PC-9 (cell line): ENCODE measurements at regions not wholly inside any gene's neighbourhood (a gene's known extent, or its start where the extent isn't known, plus 50 kb on each side); places are given as distances from the start of the nearest gene placed in this dataset.
"Not testable (repeated sequence)": the region's sequence is repeated elsewhere in the genome, so short reads cannot be mapped to it uniquely, and the experiment has no call there.

ENCODE experiments used
- BruUV-seq: library from RNA; stranded (reverse); fragments of 400-500 nt; replicated peaks from 2 replicates; lab custom pipeline; 2021; lab: Mats Ljungman, UMichigan
- CTCF ChIA-PET: fragments of 300-600 bp; sonication (Branson Sonifier 250); formaldehyde crosslinking; loops from one replicate; lab custom pipeline; 2022; ENCODE audit warnings: antibody characterized with exemption; lab: Charles Lee
- POLR2A ChIA-PET: fragments of 300-600 bp; sonication (Branson Sonifier 250); formaldehyde crosslinking; loops from one replicate; lab custom pipeline; 2022; ENCODE audit warnings: antibody characterized with exemption; ENCODE audit not compliant: unreplicated experiment; lab: Charles Lee
- DNase-seq, 2 experiments: peaks; one replicate each; pipeline versions ENCODE4 v3.0.0 to v3.0.0-alpha.2; 2015 to 2022; ENCODE audit warnings: mixed read lengths in 1 of 2
- H2AFZ ChIP-seq: fragments of 200-600 bp; sonication (generic); 2 replicates; pipeline ENCODE4 v1.8.1; 2017; ENCODE audit warnings: antibody characterized with exemption
- H3F3A ChIP-seq: fragments of 200-600 bp; sonication (generic); 2 replicates; pipeline ENCODE4 v1.8.1; 2017; ENCODE audit warnings: antibody characterized with exemption, mild to moderate bottlenecking, low read depth; ENCODE audit not compliant: insufficient read depth
- H3K27ac ChIP-seq: fragments of 200-600 bp; sonication (generic); 2 replicates; pipeline ENCODE4 v1.6.1; 2016; ENCODE audit warnings: mixed run types
- H3K27me3 ChIP-seq: fragments of 200-600 bp; sonication (generic); 2 replicates; pipeline ENCODE4 v1.6.1; 2016; ENCODE audit warnings: low read depth, mixed run types; ENCODE audit not compliant: insufficient read depth
- H3K36me3 ChIP-seq: fragments of 200-600 bp; sonication (generic); 2 replicates; pipeline ENCODE4 v1.6.1; 2016; ENCODE audit warnings: low read depth, mixed run types
- H3K4me1 ChIP-seq: fragments of 200-600 bp; sonication (generic); replicated peaks from 2 replicates; pipeline ENCODE4 v1.6.1; 2016; ENCODE audit warnings: mixed run types; ENCODE audit not compliant: insufficient read depth
- H3K4me2 ChIP-seq: fragments of 200-600 bp; sonication (generic); 2 replicates; pipeline ENCODE4 v1.6.1; 2017; ENCODE audit warnings: mixed run types
- H3K4me3 ChIP-seq: fragments of 200-600 bp; sonication (generic); 2 replicates; pipeline ENCODE4 v1.6.1; 2016; ENCODE audit warnings: mixed run types
- H3K79me2 ChIP-seq: fragments of 200-600 bp; sonication (generic); 2 replicates; pipeline ENCODE4 v1.6.1; 2017; ENCODE audit warnings: low read depth, mixed run types
- H3K9me2 ChIP-seq: fragments of 200-600 bp; sonication (generic); 2 replicates; pipeline ENCODE4 v1.8.1; 2017; ENCODE audit warnings: mild to moderate bottlenecking; ENCODE audit not compliant: insufficient read depth
- H3K9me3 ChIP-seq: fragments of 200-600 bp; sonication (generic); 2 replicates; pipeline ENCODE4 v1.8.1; 2016; ENCODE audit warnings: low read depth; ENCODE audit not compliant: insufficient read depth
- H4K20me1 ChIP-seq: fragments of 200-600 bp; sonication (generic); 2 replicates; pipeline ENCODE4 v1.8.1; 2017; ENCODE audit not compliant: insufficient read depth
- CTCF ChIP-seq: fragments of 200-600 bp; sonication (generic); conservative IDR thresholded peaks from 2 replicates; pipeline ENCODE4 v1.6.1; 2017; ENCODE audit warnings: mixed run types, antibody characterized with exemption, mild to moderate bottlenecking, moderate library complexity
- EZH2 ChIP-seq: fragments of 200-600 bp; sonication (generic); IDR thresholded peaks from 2 replicates; pipeline ENCODE4 v1.8.0; 2017; ENCODE audit warnings: antibody characterized with exemption, low read depth
- intact Hi-C: fragments of 100-400 bp; cut with micrococcal nuclease; formaldehyde crosslinking; loops from one replicate; pipeline ENCODE4 v1.10.0; 2022; ENCODE audit not compliant: unreplicated experiment

GRCh38 chr7:159296093-159296681 is 151.5 kb upstream of the VIPR2 start:
- no peaks in the 10 kb centered on the region; the same call in 1 of the 2 replicates for H3K9me2 ChIP-seq
- no peaks in the 10 kb centered on the region for H3K4me1 ChIP-seq
- no peaks in the 10 kb centered on the region for H3K27me3 ChIP-seq
- H3K9me3 ChIP-seq: no peaks in the 10 kb centered on the region
- no peak overlapping the region for H3K4me3 ChIP-seq
- no peak overlapping the region for H2AFZ ChIP-seq
- no peaks in the 10 kb centered on the region for H3F3A ChIP-seq
- DNase-seq: no peak
- TF ChIP-seq CTCF (no peak), EZH2 (no peak)
- H3K36me3 ChIP-seq: no peaks in the 10 kb centered on the region
- H4K20me1 ChIP-seq: no peaks in the 10 kb centered on the region
- ChIA-PET POLR2A (no interaction called here), CTCF (no interaction called here)
- no TSS peak for BruUV-seq
- no peak overlapping the region for H3K27ac ChIP-seq
- intact Hi-C loops: no loop called here
- no peaks in the 10 kb centered on the region for H3K79me2 ChIP-seq
- H3K4me2 ChIP-seq: no peak overlapping the region

GRCh38 chr7:159286487-159286886 is 141.8 kb upstream of the VIPR2 start:
- H3K4me3 ChIP-seq, BruUV-seq, CTCF ChIA-PET, H3K4me2 ChIP-seq, DNase-seq, H2AFZ ChIP-seq, H3K4me1 ChIP-seq, H3K79me2 ChIP-seq, intact Hi-C loops, H3K27ac ChIP-seq, H3K36me3 ChIP-seq, H4K20me1 ChIP-seq, H3K27me3 ChIP-seq, H3K9me3 ChIP-seq, H3K9me2 ChIP-seq, H3F3A ChIP-seq, POLR2A ChIA-PET: not testable (repeated sequence)

GRCh38 chr7:159281573-159281972 is 136.9 kb upstream of the VIPR2 start:
- H3K79me2 ChIP-seq: no peaks in the 10 kb centered on the region
- no TSS peak for BruUV-seq
- no peaks in the 10 kb centered on the region for H4K20me1 ChIP-seq
- H3K9me2 ChIP-seq: no peaks in the 10 kb centered on the region
- H3K27me3 ChIP-seq: no peaks in the 10 kb centered on the region
- TF ChIP-seq EZH2 (no peak), CTCF (no peak)
- H3K4me3 ChIP-seq: no peak overlapping the region
- H3K4me2 ChIP-seq: no peak overlapping the region
- no peak overlapping the region for H3K27ac ChIP-seq
- intact Hi-C loops: no loop called here
- ChIA-PET CTCF (no interaction called here), POLR2A (no interaction called here)
- H3K4me1 ChIP-seq: no peaks in the 10 kb centered on the region
- no peak overlapping the region for H2AFZ ChIP-seq
- no peaks in the 10 kb centered on the region for H3K36me3 ChIP-seq
- H3F3A ChIP-seq: no peaks in the 10 kb centered on the region
- H3K9me3 ChIP-seq: no peaks in the 10 kb centered on the region
- DNase-seq: no peak

- ChIA-PET CTCF (no interaction called here), POLR2A (no interaction called here)
- Histone ChIP-seq H4K20me1 (no peaks in the 10 kb centered on the region), H3K4me1 (no peaks in the 10 kb centered on the region), H3K27me3 (no peaks in the 10 kb centered on the region), H3K27ac (no peak overlapping the region), H3K36me3 (no peaks in the 10 kb centered on the region), H3K4me3 (no peak overlapping the region), H3K79me2 (no peaks in the 10 kb centered on the region), H3K4me2 (no peak overlapping the region), H3K9me3 (peaks cover under 1% of the 10 kb centered on the region; the same call in 1 of the 2 replicates), H3K9me2 (no peaks in the 10 kb centered on the region), H3F3A (no peaks in the 10 kb centered on the region), H2AFZ (no peak overlapping the region)
- no peak for DNase-seq
- TF ChIP-seq CTCF (no peak), EZH2 (no peak)
- no TSS peak for BruUV-seq
- intact Hi-C loops: no loop called here
These were observed 135.3 kb upstream of the VIPR2 start for GRCh38 chr7:159280008-159280407.
